SK-N-MC (cell line): ENCODE measurements at regions not wholly inside any gene's neighbourhood (a gene's known extent, or its start where the extent isn't known, plus 50 kb on each side); places are given as distances from the start of the nearest gene placed in this dataset.

Source experiments
- EZH2 ChIP-seq: fragments of 200-600 bp; sonication (generic); IDR thresholded peaks from one replicate; pipeline ENCODE4 v1.6.1; 2017; ENCODE audit warnings: antibody characterized with exemption
- POLR2AphosphoS5 ChIP-seq: IDR thresholded peaks from 2 replicates; pipeline ENCODE4 v1.6.1; 2012; ENCODE audit warnings: mild to moderate bottlenecking, low read depth, low read length, borderline replicate concordance

DNA sequence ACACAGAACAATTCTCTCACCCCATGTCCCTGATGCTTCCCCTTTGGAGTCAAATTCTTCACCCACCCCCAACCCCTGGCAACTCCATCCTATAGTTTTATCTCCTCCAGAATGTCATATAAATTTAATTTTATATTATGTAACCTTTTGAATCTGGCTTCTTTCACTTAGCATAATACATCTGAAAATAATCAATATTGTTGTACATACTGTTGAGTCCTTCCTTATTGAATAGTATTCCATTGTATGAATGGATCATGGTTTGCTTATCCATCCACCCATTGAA is 98.9 kb upstream of the TSC22D2 start:
- TF ChIP-seq POLR2AphosphoS5 (no peak), EZH2 (no peak)
